OCI-LY7 (cell line): ENCODE measurements at regions not wholly inside any gene's neighbourhood (a gene's known extent, or its start where the extent isn't known, plus 50 kb on each side); places are given as distances from the start of the nearest gene placed in this dataset.
A peak's percentile ranks its signal among the peaks of the same experiment; 100 is the strongest.

Source experiments
- BruUV-seq: library from RNA; stranded (reverse); fragments of 400-500 nt; replicated peaks from 2 replicates; lab custom pipeline; 2021; lab: Mats Ljungman, UMichigan
- CTCF ChIA-PET: fragments of 300-600 bp; sonication (Branson Sonifier 250); formaldehyde crosslinking; loops from one replicate; lab custom pipeline; 2022; ENCODE audit warnings: antibody characterized with exemption; ENCODE audit not compliant: unreplicated experiment; lab: Charles Lee
- POLR2A ChIA-PET: fragments of 300-600 bp; sonication (Branson Sonifier 250); formaldehyde crosslinking; loops from one replicate; lab custom pipeline; 2022; ENCODE audit warnings: antibody characterized with exemption; lab: Charles Lee
- DNase-seq: peaks from one replicate; pipeline ENCODE4 v3.0.0-alpha.2; 2015; ENCODE audit warnings: low spot score
- H2AFZ ChIP-seq: fragments of 200-600 bp; sonication (generic), shearing (Covaris generic); 2 replicates; pipeline ENCODE4 v1.6.1; 2014; ENCODE audit warnings: mild to moderate bottlenecking, antibody characterized with exemption, low read length, moderate library complexity
- H3K27ac ChIP-seq: fragments of 200-600 bp; sonication (generic); 2 replicates; pipeline ENCODE4 v1.5.1; 2014; ENCODE audit warnings: mixed run types, low read depth, mild to moderate bottlenecking, moderate library complexity, low read length, inconsistent platforms; ENCODE audit not compliant: poor library complexity, severe bottlenecking
- H3K36me3 ChIP-seq: fragments of 200-600 bp; sonication (generic); 2 replicates; pipeline ENCODE4 v1.6.1; 2014; ENCODE audit warnings: mild to moderate bottlenecking, antibody characterized with exemption, low read length, moderate library complexity, mixed read lengths; ENCODE audit not compliant: insufficient read depth
- H3K4me1 ChIP-seq: fragments of 200-600 bp; sonication (generic); 2 replicates; pipeline ENCODE4 v1.5.1; 2014; ENCODE audit warnings: mild to moderate bottlenecking, low read length; ENCODE audit not compliant: insufficient read depth, poor library complexity, severe bottlenecking
- H3K4me2 ChIP-seq: fragments of 200-600 bp; sonication (generic); 2 replicates; pipeline ENCODE4 v1.6.1; 2014; ENCODE audit warnings: mild to moderate bottlenecking, low read length
- H3K4me3 ChIP-seq: fragments of 200-600 bp; sonication (generic); 2 replicates; pipeline ENCODE4 v1.5.1; 2014; ENCODE audit warnings: mild to moderate bottlenecking, low read depth, low read length; ENCODE audit not compliant: poor library complexity, severe bottlenecking
- H3K79me2 ChIP-seq: fragments of 200-600 bp; sonication (generic); 2 replicates; pipeline ENCODE4 v1.6.1; 2016; ENCODE audit warnings: low read depth, mild to moderate bottlenecking, low read length, moderate library complexity, mixed read lengths; ENCODE audit not compliant: insufficient read depth
- H3K9me2 ChIP-seq: fragments of 200-600 bp; sonication (generic); 2 replicates; pipeline ENCODE4 v1.6.1; 2016; ENCODE audit warnings: mild to moderate bottlenecking, low read length, mixed read lengths; ENCODE audit not compliant: insufficient read depth
- H3K9me3 ChIP-seq: fragments of 200-600 bp; sonication (generic); 2 replicates; pipeline ENCODE4 v1.6.1; 2014; ENCODE audit warnings: mild to moderate bottlenecking, mixed run types, low read length, mixed read lengths
- H4K20me1 ChIP-seq: fragments of 200-600 bp; sonication (generic); 2 replicates; pipeline ENCODE4 v1.6.1; 2014; ENCODE audit warnings: mild to moderate bottlenecking, antibody characterized with exemption, low read length, moderate library complexity, mixed read lengths; ENCODE audit not compliant: insufficient read depth
- CTCF ChIP-seq: fragments of 200-600 bp; sonication (generic); conservative IDR thresholded peaks from 2 replicates; pipeline ENCODE4 v1.5.1; 2014; ENCODE audit warnings: mild to moderate bottlenecking, antibody characterized with exemption, low read length, moderate library complexity, mixed read lengths
- EZH2phosphoT487 ChIP-seq: fragments of 200-600 bp; sonication (generic); IDR thresholded peaks from 2 replicates; pipeline ENCODE4 v1.6.1; 2018; ENCODE audit warnings: low read depth, borderline replicate concordance, mild to moderate bottlenecking, mixed run types, antibody characterized with exemption, low read length, moderate library complexity, mixed read lengths
- intact Hi-C: fragments of 100-400 bp; cut with micrococcal nuclease; formaldehyde crosslinking; loops from one replicate; pipeline ENCODE4 v1.10.0; 2022; ENCODE audit not compliant: unreplicated experiment

DNA sequence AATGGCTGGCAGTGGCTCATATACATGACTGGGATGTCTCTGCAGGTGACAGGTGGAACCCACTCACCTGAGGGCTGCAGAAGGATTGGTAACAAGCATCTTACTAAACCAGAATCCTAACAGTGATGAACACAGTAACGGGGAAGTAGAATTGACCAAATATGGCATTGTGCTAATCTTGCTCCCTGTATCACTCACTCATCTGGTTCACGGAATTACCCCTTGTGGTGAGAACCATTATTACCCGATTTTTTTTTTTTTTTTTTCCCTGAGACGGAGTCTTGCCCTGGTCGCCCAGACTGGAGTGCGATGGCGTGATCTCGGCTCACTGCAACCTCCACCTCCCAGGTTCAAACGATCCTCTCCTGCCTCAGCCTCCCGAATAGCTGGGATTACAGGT is 69.5 kb downstream of the PTPRS start:
- no peak overlapping the region for H3K4me3 ChIP-seq
- no peaks in the 10 kb centered on the region for H4K20me1 ChIP-seq
- TF ChIP-seq EZH2phosphoT487 (no peak), CTCF (peak; percentile 43)
- ChIA-PET CTCF (no interaction called here), POLR2A (no interaction called here)
- no peaks in the 10 kb centered on the region for H3K9me3 ChIP-seq
- no peak overlapping the region for H3K4me2 ChIP-seq
- intact Hi-C loops = no loop called here
- H3K4me1 ChIP-seq = peaks cover 15% of the 10 kb centered on the region
- no peak overlapping the region for H3K27ac ChIP-seq
- no TSS peak for BruUV-seq
- no peak for DNase-seq
- H3K79me2 ChIP-seq = no peaks in the 10 kb centered on the region
- no peaks in the 10 kb centered on the region for H3K9me2 ChIP-seq
- peaks cover 23% of the 10 kb centered on the region for H3K36me3 ChIP-seq
- H2AFZ ChIP-seq = no peak overlapping the region

DNA sequence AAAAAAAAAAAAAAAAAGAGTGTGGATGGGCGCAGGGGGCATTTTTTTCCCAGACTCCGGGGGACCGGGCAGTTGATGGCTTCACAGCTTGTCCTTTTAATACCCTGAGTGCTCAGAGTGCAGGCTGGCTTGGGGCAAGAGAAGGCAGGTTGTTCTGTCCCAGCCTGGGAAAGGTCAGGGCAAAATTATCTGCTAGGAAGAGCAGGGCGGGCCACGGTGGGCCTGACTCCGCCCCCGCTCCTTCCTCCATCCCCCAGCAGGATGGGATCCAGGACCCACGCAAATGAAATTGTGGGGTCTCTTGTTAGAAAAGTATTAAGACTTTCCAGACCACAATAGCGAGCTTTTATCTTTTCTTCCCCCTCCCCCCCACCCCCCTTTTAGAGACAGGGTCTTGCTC is 70.7 kb downstream of the PTPRS start:
- Histone ChIP-seq H4K20me1 (no peaks in the 10 kb centered on the region), H3K79me2 (no peaks in the 10 kb centered on the region), H3K4me2 (no peak overlapping the region), H2AFZ (no peak overlapping the region), H3K4me1 (peaks cover 4% of the 10 kb centered on the region), H3K9me3 (no peaks in the 10 kb centered on the region), H3K36me3 (peaks cover 19% of the 10 kb centered on the region), H3K9me2 (no peaks in the 10 kb centered on the region), H3K27ac (no peak overlapping the region), H3K4me3 (no peak overlapping the region)
- ChIA-PET CTCF (no interaction called here), POLR2A (no interaction called here)
- no peak for DNase-seq
- BruUV-seq = no TSS peak
- intact Hi-C loops = no loop called here
- no peak for TF ChIP-seq EZH2phosphoT487
- TF ChIP-seq CTCF = no peak

- TF ChIP-seq EZH2phosphoT487 (no peak), CTCF (no peak)
- Histone ChIP-seq H3K9me2 (no peaks in the 10 kb centered on the region), H3K36me3 (peaks cover 19% of the 10 kb centered on the region), H3K79me2 (no peaks in the 10 kb centered on the region), H3K27ac (no peak overlapping the region), H3K4me3 (no peak overlapping the region), H3K4me1 (no peaks in the 10 kb centered on the region), H2AFZ (no peak overlapping the region), H3K9me3 (no peaks in the 10 kb centered on the region), H4K20me1 (no peaks in the 10 kb centered on the region), H3K4me2 (no peak overlapping the region)
- no TSS peak for BruUV-seq
- CTCF ChIA-PET = no interaction called here
- DNase-seq = no peak
- POLR2A ChIA-PET = no interaction called here
- intact Hi-C loops = no loop called here
Observed at GRCh38 chr19:5269279-5269678, 71.3 kb downstream of the PTPRS start.
